ENCODE measurements at regions not wholly inside any gene's neighbourhood (a gene's known extent, or its start where the extent isn't known, plus 50 kb on each side); places are given as distances from the start of the nearest gene placed in this dataset.
"Not testable (repeated sequence)": the region's sequence is repeated elsewhere in the genome, so short reads cannot be mapped to it uniquely, and the experiment has no call there.

DNA sequence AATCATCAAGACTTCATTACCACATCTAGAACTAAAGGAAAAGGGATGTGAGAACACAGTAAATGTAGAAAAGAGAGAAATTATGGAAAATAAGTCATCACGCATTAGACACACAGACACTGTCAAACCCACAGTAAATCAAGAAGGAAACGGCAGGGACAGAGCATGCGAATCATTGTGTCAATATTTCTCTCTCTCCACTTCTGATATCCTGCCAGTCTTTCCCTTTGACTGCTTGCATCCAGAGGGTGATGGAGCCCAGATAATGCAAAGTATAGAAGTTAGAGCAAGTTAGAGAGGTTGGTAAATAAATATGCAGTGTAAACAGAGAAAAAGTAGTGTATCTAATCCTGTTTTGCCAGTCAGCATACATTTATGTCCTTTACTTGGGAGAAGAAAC lies 706.8 kb upstream of the ANO3 start:
- Histone ChIP-seq H3K4me3 (ENCODE audit: low read depth, low read length, poor library complexity, severe bottlenecking) (no peak overlapping the region), H4K20me1 (ENCODE audit: insufficient read depth, low read length) (no peaks in the 10 kb centered on the region), H3K79me2 (ENCODE audit: insufficient read depth, low read depth, low read length) (no peaks in the 10 kb centered on the region), H3K9me2 (ENCODE audit: insufficient read depth, low read length) (no peaks in the 10 kb centered on the region), H3K36me3 (ENCODE audit: insufficient read depth, low read length) (no peaks in the 10 kb centered on the region), H3K9me3 (ENCODE audit: low read length) (no peaks in the 10 kb centered on the region), H2AFZ (ENCODE audit: low read length) (no peak overlapping the region), H3K4me2 (ENCODE audit: low read length) (no peak overlapping the region), H3K27ac (ENCODE audit: low read depth, low read length, poor library complexity, severe bottlenecking) (no peak overlapping the region), H3K4me1 (ENCODE audit: insufficient read depth, low read length, poor library complexity, severe bottlenecking) (no peaks in the 10 kb centered on the region)
- no peak for TF ChIP-seq EZH2phosphoT487 (IDR thresholded peaks at IDR 0.05; ENCODE audit: borderline replicate concordance, low read depth, low read length)
- TF ChIP-seq, protein P1, sequence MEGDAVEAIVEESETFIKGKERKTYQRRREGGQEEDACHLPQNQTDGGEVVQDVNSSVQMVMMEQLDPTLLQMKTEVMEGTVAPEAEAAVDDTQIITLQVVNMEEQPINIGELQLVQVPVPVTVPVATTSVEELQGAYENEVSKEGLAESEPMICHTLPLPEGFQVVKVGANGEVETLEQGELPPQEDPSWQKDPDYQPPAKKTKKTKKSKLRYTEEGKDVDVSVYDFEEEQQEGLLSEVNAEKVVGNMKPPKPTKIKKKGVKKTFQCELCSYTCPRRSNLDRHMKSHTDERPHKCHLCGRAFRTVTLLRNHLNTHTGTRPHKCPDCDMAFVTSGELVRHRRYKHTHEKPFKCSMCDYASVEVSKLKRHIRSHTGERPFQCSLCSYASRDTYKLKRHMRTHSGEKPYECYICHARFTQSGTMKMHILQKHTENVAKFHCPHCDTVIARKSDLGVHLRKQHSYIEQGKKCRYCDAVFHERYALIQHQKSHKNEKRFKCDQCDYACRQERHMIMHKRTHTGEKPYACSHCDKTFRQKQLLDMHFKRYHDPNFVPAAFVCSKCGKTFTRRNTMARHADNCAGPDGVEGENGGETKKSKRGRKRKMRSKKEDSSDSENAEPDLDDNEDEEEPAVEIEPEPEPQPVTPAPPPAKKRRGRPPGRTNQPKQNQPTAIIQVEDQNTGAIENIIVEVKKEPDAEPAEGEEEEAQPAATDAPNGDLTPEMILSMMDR (conservative IDR thresholded peaks at IDR 0.05; ENCODE audit: low read length): no peak
- ChIA-PET CTCF (ENCODE audit: unreplicated experiment) (no interaction called here), POLR2A (interaction anchor here (0.6 kb wide), 1 partner anchor 30 kb away, joined by 3 read pairs; no protein-coding TSS in a partner anchor)
- DNase-seq (ENCODE audit: low spot score): no peak
- BruUV-seq (replicated peaks): no TSS peak
- intact Hi-C loops (cut with micrococcal nuclease; ENCODE audit: unreplicated experiment): no loop called here

DNA sequence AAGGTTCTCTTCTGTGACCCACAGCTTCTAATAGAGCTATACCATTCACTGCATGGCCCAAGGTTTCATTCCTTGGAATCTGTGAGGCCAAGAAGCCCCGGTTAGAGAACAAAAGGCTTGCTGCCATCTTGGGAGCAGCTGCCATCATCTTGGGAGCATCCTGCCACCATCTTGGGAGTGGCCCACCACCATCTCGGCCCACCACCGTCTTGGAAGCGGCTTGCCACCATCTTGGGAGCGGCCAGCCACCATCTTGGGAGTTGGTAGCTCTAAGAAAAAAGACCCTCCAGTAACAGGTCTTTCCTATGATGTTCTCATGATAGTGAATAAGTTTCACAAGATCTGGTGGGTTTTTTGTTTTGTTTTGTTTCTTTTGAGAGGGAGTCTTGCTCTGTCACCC lies 703.9 kb upstream of the ANO3 start:
- Histone ChIP-seq H3K4me2 (ENCODE audit: low read length) (no peak overlapping the region), H3K79me2 (ENCODE audit: insufficient read depth, low read depth, low read length) (no peaks in the 10 kb centered on the region), H2AFZ (ENCODE audit: low read length) (no peak overlapping the region), H4K20me1 (ENCODE audit: insufficient read depth, low read length) (no peaks in the 10 kb centered on the region), H3K4me3 (ENCODE audit: low read depth, low read length, poor library complexity, severe bottlenecking) (no peak overlapping the region), H3K9me2 (ENCODE audit: insufficient read depth, low read length) (no peaks in the 10 kb centered on the region), H3K36me3 (ENCODE audit: insufficient read depth, low read length) (no peaks in the 10 kb centered on the region), H3K4me1 (ENCODE audit: insufficient read depth, low read length, poor library complexity, severe bottlenecking) (no peaks in the 10 kb centered on the region), H3K9me3 (ENCODE audit: low read length) (no peaks in the 10 kb centered on the region), H3K27ac (ENCODE audit: low read depth, low read length, poor library complexity, severe bottlenecking) (no peak overlapping the region)
- no peak for DNase-seq (ENCODE audit: low spot score)
- no peak for TF ChIP-seq EZH2phosphoT487 (IDR thresholded peaks at IDR 0.05; ENCODE audit: borderline replicate concordance, low read depth, low read length)
- TF ChIP-seq, protein P1 (conservative IDR thresholded peaks at IDR 0.05; ENCODE audit: low read length): no peak
- POLR2A ChIA-PET: no interaction called here
- intact Hi-C loops (cut with micrococcal nuclease; ENCODE audit: unreplicated experiment): no loop called here
- BruUV-seq (replicated peaks): no TSS peak
- CTCF ChIA-PET (ENCODE audit: unreplicated experiment): no interaction called here

DNA sequence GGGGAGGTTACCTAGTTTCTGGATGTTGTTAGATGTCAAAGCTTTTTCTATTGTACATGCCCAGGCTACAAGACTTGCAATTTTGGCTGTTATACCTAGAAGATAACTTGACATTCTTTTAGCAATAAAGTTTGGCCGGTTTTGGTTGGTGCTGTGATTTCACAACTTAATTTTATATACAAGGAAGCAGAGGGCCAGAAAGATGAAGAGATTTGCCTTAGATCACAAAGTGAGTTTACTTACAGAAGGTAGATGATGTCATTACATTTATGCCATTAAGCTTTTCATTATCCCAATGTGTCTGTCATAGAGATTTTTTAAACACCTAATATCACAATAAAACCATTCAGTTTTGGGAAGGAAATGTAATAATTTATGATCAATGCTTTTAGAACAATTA lies 698.7 kb upstream of the ANO3 start:
- CTCF ChIA-PET (ENCODE audit: unreplicated experiment): interaction anchor here (0.5 kb wide), 1 partner anchor 126 kb away, joined by 3 read pairs; no protein-coding TSS in a partner anchor
- no TSS peak for BruUV-seq (replicated peaks)
- POLR2A ChIA-PET: no interaction called here
- Histone ChIP-seq H3K4me2 (ENCODE audit: low read length) (no peak overlapping the region), H3K4me3 (ENCODE audit: low read depth, low read length, poor library complexity, severe bottlenecking) (no peak overlapping the region), H3K4me1 (ENCODE audit: insufficient read depth, low read length, poor library complexity, severe bottlenecking) (no peaks in the 10 kb centered on the region), H4K20me1 (ENCODE audit: insufficient read depth, low read length) (no peaks in the 10 kb centered on the region), H3K79me2 (ENCODE audit: insufficient read depth, low read depth, low read length) (no peaks in the 10 kb centered on the region), H3K27ac (ENCODE audit: low read depth, low read length, poor library complexity, severe bottlenecking) (no peak overlapping the region), H2AFZ (ENCODE audit: low read length) (no peak overlapping the region), H3K36me3 (ENCODE audit: insufficient read depth, low read length) (no peaks in the 10 kb centered on the region), H3K9me2 (ENCODE audit: insufficient read depth, low read length) (no peaks in the 10 kb centered on the region), H3K9me3 (ENCODE audit: low read length) (no peaks in the 10 kb centered on the region)
- no peak for TF ChIP-seq EZH2phosphoT487 (IDR thresholded peaks at IDR 0.05; ENCODE audit: borderline replicate concordance, low read depth, low read length)
- TF ChIP-seq, protein P1 (conservative IDR thresholded peaks at IDR 0.05; ENCODE audit: low read length): no peak
- intact Hi-C loops (cut with micrococcal nuclease; ENCODE audit: unreplicated experiment): no loop called here
- DNase-seq (ENCODE audit: low spot score): no peak

DNA sequence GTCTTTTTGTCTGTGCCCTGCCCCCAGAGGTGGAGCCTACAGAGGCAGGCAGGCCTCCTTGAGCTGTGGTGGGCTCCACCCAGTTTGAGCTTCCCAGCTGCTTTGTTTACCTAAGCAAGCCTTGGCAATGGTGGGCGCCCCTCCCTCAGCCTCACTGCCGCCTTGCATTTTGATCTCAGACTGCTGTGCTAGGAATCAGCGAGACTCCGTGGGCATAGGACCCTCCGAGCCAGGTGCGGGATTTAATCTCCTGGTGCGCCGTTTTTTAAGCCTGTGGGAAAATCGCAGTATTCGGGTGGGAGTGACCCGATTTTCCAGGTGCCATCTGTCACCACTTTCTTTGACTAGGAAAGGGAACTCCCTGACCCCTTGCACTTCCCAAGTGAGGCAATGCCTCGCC lies 682.7 kb upstream of the ANO3 start:
- POLR2A ChIA-PET; BruUV-seq (replicated peaks); H4K20me1 ChIP-seq (ENCODE audit: insufficient read depth, low read length); H3K79me2 ChIP-seq (ENCODE audit: insufficient read depth, low read depth, low read length); H3K4me2 ChIP-seq (ENCODE audit: low read length); CTCF ChIA-PET (ENCODE audit: unreplicated experiment); intact Hi-C loops (cut with micrococcal nuclease; ENCODE audit: unreplicated experiment); H2AFZ ChIP-seq (ENCODE audit: low read length); H3K9me2 ChIP-seq (ENCODE audit: insufficient read depth, low read length); H3K36me3 ChIP-seq (ENCODE audit: insufficient read depth, low read length); H3K9me3 ChIP-seq (ENCODE audit: low read length); H3K4me3 ChIP-seq (ENCODE audit: low read depth, low read length, poor library complexity, severe bottlenecking); H3K4me1 ChIP-seq (ENCODE audit: insufficient read depth, low read length, poor library complexity, severe bottlenecking); H3K27ac ChIP-seq (ENCODE audit: low read depth, low read length, poor library complexity, severe bottlenecking); DNase-seq (ENCODE audit: low spot score): not testable (repeated sequence)
